ENCODE measurements at regions not wholly inside any gene's neighbourhood (a gene's known extent, or its start where the extent isn't known, plus 50 kb on each side); places are given as distances from the start of the nearest gene placed in this dataset.

- no peak for DNase-seq (ENCODE audit: low read depth in 2 of 2)
Measured at GRCh38 chr7:70986297-70986696, 145.6 kb upstream of the GALNT17 start.

GRCh38 chr7:70994176-70994575 lies 137.8 kb upstream of the GALNT17 start:
- no peak for DNase-seq (ENCODE audit: low read depth in 2 of 2)

- DNase-seq (ENCODE audit: low read depth in 2 of 2): no peak
Measured at GRCh38 chr7:70997261-70997660, 134.7 kb upstream of the GALNT17 start.

GRCh38 chr7:71005109-71005508 lies 126.8 kb upstream of the GALNT17 start:
- DNase-seq (ENCODE audit: low read depth in 2 of 2): no peak

- no peak for DNase-seq (ENCODE audit: low read depth in 2 of 2)
Measured at GRCh38 chr7:71009636-71010035, 122.3 kb upstream of the GALNT17 start.

GRCh38 chr7:71015252-71015900 lies 116.6 kb upstream of the GALNT17 start:
- no peak for DNase-seq (ENCODE audit: low read depth in 2 of 2)

DNA sequence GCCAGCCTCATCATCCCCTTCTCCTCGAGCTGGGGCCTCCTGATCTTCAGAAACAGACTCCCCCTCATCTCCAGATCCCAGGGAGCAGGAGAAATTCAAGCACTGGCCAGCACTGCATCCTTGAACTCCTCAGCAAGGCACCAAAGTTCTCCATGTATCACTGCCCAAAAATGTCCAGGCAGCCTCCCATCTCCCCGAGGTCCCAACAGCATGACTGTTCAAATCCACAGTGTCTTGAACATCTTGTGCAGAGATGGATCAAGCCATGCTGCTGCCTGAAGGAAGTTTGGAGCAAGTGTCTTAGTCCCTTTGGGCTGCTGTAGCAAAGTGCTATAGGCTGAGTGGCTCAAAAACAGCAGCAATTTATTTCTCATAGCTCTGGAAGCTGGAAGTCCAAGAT lies 115.5 kb upstream of the GALNT17 start:
- no peak for DNase-seq (ENCODE audit: low read depth in 2 of 2)

GRCh38 chr7:71017602-71018001 lies 114.3 kb upstream of the GALNT17 start:
- no peak for DNase-seq (ENCODE audit: low read depth in 2 of 2)

DNA sequence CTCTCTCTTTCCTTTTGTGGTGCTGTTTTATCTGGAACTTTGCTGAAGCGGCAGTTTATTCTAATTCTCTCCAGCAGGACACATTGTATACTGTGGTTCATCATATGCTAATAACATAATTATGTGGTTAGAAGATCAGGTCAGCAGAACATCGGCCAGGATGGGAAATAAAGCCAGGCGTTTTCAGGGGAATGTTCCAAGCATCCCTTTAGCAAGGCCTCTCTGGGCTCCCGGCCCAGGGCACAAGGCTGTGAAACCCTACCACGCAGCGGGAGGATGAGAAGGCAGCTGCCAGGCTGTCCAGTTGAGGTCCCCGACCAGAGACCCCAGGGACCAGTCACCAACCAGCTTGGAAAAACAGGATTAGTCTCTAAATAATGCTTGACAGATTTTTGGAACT lies 112.2 kb upstream of the GALNT17 start:
- no peak for DNase-seq (ENCODE audit: low read depth in 2 of 2)

DNA sequence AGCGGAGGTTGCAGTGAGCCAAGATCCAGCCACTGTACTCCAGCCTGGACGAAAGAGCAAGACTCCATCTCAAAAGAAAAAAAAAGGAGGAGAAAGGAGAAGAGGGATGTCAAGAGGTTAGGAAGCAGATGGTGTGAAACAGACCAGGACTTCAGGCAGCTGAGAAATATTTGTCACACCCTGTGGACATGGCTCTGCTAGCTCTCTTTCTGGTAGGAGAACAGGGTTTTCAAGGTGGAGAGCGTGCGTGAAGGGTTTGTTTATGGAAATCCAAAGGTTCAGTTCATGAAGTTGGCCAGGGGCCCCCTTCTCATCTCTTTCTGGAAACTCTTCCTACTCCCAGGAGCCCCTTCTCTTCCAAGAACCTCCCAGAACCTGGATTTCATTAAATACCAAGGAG lies 110.8 kb upstream of the GALNT17 start:
- DNase-seq (ENCODE audit: low read depth in 2 of 2): no peak

DNA sequence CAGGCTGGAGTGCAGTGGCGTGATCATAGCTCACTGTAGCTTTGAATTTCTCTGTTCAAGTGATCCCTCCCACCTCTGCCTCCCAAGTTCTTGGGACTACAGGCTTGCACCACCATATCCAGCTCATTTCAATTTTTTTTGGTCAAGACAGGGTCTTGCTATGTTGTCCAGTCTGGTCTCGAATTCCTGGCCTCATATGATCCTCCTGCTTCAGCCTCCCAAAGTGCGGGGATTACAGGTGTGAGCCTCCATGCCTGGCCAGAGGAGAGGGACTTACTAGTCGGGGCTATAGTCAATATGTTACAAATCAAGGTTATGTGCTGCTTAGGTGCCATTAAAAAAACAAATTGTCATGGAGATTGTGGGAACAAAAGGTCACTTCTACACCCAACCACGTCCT lies 105.3 kb upstream of the GALNT17 start:
- no peak for DNase-seq (ENCODE audit: low read depth in 2 of 2)

DNA sequence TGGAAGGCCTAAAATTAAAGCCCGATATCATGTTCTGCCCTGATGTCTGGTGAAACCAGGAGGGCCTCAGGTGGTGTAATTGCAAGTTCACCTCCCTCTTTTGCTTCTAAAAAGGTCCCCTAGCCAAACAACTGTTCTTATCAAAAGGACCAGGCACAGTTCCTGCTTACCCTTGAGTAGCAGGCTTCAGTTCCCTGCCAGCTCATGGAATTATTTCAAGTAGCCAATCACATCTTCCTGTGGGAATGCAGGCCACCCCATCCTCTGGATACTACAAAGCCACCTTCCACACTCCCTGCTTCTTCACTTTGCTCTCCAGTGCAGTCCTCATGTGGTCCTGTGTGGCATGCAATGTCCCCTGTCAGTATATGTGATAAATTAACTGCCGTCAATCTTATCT lies 97.7 kb upstream of the GALNT17 start:
- DNase-seq (ENCODE audit: low read depth in 2 of 2): no peak

DNA sequence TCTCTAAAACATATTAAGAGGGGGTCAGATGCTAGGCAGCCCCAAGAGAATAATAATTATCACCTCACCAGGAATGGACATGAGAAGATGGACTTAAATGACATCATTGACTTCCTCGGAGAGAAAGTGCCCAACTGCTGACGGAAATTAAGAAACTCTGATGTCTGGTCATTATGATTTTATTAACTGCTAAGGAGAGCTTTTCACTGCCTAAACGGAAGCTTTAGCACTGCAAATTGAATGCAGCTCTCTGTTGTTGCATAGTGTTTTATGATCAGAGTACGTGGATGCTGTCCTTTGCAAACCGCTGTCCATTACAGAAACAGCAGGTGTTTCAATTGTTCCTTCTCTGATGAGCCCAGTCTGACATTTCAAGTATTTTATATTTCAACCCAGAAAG lies 89.4 kb upstream of the GALNT17 start:
- DNase-seq (ENCODE audit: low read depth in 2 of 2): no peak

DNA sequence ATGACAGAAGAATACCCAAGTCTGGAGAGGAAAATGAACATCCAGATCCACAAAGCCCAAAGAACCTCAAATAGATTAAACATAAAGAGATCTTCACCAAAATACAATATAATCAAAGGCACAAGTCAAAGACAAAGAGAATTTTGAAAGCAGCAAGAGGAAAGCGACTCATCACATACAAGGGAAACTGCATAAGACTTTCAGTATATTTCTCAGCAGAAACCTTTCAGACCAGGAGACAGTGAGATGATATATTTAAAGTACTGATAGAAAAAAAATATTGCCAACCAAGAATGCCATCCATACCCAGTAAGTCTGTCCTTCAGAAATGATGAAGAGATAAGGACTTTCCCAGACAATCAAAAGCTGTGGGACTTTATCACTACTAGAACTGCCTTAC lies 81.5 kb upstream of the GALNT17 start:
- DNase-seq (ENCODE audit: low read depth in 2 of 2): no peak

DNA sequence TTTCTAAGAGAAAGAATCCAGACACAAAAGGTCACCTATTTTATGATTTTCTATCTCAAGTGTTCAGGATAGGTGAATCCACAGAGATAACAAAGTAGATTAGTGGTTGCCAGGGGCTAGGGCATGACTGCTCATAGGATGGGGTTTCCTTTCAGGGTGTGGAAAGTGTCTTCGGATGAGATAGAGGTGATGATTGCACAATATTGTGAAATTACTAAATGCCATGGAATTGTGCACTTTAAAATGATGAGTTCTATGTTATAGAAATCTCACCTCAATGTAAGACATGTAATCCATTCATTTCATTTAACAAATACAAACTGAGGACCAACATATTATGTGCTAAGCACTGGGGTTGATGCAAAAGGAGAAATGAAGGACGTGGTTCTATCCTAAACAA lies 76.4 kb upstream of the GALNT17 start:
- no peak for DNase-seq (ENCODE audit: low read depth in 2 of 2)

DNA sequence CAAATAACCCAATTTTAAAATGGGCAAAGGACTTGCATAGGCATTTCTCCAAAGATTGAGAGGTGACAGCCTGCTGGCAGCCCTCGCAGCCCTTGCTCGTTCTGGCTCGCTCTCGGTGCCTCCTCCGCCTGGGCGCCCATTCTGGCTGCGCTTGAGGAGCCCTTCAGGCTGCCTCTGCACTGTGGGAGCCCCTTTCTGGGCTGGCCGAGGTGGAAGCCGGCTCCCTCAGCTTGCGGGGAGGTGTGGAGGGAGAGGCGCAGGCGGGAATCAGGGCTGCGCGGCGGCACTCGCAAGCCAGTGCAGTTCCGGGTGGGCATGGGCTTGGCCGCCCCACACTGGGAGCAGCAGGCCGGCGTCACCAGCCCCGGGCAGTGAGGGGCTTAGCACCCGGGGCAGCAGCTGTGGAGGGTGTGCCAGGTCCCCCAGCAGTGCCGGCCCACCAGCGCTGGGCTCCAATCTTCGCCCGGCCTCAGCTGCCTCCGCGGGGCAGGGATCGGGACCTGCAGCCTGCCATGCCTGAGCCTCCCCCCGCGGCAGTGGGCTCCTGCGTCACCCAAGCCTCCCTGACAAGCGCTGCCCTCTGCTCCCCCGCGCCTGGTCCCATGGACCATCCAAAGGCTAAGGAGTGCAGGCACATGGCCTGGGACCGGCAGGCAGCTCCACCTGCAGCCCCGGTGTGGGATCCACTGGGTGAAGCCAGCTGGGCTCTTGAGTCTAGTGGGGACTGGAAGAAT lies 54.0 kb upstream of the GALNT17 start:
- no peak for DNase-seq (ENCODE audit: low read depth in 2 of 2)

Data from stimulated activated CD4-positive, alpha-beta T cell treated with anti-CD3 and anti-CD28 coated beads, Interleukin-12 subunit alpha, Interleukin-12 subunit beta, amount 100 ng/mL, for 24 hours (primary cell).